ENCODE measurements at regions not wholly inside any gene's neighbourhood (a gene's known extent, or its start where the extent isn't known, plus 50 kb on each side); places are given as distances from the start of the nearest gene placed in this dataset.

DNA sequence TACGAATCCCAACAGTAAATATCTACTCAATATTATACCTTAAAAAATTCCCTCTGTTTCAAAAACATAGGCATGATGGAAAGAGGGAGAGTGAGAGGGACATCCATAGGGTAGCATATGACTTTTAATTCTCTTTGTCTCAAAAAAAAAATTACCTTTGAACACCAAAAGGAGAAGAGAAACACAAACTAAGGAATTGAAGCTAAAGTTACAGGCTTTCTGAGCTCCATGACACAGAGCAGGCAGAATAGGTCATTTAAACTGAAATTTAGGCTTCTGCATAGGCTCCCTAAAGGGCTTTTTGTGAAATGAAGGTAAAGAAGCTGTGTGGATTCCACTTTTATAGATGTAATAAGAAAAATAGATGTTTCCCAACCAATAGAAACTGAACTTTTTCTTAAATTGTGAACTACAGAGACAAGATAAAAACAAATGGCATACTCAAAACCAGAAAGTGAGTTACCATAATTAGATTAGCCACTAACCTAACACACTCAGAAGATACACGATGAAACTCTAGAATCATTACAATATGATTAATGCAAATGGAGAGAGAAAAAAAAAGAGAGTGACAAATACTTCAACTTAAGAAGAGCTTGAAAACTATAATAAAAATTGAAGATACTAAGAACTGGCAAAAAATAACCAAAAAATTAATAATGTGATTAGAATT, 584.6 kb downstream of the GABRG1 start:
- TF ChIP-seq, protein P1, sequence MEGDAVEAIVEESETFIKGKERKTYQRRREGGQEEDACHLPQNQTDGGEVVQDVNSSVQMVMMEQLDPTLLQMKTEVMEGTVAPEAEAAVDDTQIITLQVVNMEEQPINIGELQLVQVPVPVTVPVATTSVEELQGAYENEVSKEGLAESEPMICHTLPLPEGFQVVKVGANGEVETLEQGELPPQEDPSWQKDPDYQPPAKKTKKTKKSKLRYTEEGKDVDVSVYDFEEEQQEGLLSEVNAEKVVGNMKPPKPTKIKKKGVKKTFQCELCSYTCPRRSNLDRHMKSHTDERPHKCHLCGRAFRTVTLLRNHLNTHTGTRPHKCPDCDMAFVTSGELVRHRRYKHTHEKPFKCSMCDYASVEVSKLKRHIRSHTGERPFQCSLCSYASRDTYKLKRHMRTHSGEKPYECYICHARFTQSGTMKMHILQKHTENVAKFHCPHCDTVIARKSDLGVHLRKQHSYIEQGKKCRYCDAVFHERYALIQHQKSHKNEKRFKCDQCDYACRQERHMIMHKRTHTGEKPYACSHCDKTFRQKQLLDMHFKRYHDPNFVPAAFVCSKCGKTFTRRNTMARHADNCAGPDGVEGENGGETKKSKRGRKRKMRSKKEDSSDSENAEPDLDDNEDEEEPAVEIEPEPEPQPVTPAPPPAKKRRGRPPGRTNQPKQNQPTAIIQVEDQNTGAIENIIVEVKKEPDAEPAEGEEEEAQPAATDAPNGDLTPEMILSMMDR (conservative IDR thresholded peaks at IDR 0.05; ENCODE audit: low read depth, low read length): no peak
- H3K4me3 ChIP-seq (ENCODE audit: low read length): no peak overlapping the region
- DNase-seq (ENCODE audit: low read depth): no peak

DNA sequence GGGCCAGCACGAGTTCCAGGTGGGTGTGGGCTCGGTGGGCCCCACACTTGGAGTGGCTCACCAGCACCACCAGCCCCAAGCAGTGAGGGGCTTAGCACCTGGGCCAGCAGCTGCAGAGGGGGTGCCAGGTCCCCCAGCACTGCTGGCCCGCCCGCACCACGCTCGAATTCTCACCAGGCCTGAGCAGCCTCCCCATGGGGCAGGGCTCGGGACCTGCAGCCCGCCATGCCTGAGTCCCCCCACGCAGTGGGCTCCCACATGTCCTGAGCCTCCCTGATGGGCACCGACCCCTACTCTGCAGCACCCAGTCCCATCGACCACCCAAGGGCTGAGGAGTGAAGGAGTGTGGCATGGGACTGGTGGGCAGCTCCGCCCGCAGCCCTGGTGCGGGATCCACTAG, 593.4 kb downstream of the GABRG1 start:
- TF ChIP-seq, protein P1 (conservative IDR thresholded peaks at IDR 0.05; ENCODE audit: low read depth, low read length): no peak
- no peak for DNase-seq (ENCODE audit: low read depth)
- no peak overlapping the region for H3K4me3 ChIP-seq (ENCODE audit: low read length)

DNA sequence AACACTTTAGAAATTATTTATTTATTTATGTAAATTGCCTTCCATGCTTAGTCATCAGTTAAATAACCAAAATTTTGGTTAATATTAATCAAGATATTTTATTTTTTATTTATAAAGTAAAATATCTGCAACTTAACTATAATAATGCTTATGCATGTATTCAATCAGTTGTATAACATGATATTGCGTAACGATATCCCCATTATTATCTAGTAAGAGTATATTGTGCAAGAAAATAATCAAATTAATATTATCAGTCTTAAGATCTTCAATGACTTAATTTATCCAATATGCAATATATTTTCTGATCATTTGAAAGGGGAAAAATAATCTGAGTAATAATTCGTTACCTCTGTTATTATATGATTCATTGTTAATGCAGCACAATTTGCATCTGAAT, 596.7 kb downstream of the GABRG1 start:
- H3K4me3 ChIP-seq (ENCODE audit: low read length): no peak overlapping the region
- TF ChIP-seq, protein P1 (conservative IDR thresholded peaks at IDR 0.05; ENCODE audit: low read depth, low read length): no peak
- DNase-seq (ENCODE audit: low read depth): no peak

DNA sequence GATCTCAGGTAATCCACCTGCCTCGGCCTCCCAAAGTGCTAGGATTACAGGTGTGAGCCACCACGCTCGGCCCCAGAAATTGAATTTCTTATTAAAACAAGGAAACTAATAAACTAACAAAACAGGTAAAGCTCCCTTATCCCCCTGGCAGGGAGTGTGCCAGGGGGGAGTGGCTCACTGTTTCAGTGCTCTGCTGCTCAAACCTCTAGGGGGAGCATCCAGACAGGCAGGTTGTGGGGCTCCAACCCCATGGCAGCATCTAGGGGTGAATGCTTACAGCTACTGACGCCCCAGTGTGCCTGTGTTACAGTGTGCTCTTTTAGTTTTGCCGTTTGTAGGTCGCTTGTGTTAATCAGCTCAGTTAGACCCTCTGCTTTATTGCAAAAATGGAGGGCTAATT, 605.0 kb downstream of the GABRG1 start:
- TF ChIP-seq, protein P1 (conservative IDR thresholded peaks at IDR 0.05; ENCODE audit: low read depth, low read length): peak; percentile 5
- DNase-seq (ENCODE audit: low read depth): no peak
- H3K4me3 ChIP-seq (ENCODE audit: low read length): no peak overlapping the region

DNA sequence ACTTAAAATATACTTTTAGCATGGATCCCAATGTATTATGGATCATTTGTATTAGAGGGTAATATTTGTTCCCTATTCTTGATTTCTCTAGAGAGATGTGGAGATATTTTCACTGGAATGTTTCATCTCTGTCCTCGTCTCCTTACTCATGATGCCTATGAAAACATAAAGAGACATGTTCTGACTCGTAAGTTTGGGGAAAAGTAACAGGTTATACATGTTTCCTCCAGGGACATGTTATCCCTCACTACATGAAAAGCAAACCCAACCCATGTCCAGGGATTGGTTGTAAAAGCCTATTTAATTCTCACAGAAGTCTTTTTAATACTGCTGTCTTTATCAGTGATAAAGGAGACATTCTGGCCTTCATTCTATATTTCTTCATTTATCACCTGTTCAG, 621.4 kb downstream of the GABRG1 start:
- H3K4me3 ChIP-seq (ENCODE audit: low read length): no peak overlapping the region
- DNase-seq (ENCODE audit: low read depth): no peak
- TF ChIP-seq, protein P1 (conservative IDR thresholded peaks at IDR 0.05; ENCODE audit: low read depth, low read length): no peak

DNA sequence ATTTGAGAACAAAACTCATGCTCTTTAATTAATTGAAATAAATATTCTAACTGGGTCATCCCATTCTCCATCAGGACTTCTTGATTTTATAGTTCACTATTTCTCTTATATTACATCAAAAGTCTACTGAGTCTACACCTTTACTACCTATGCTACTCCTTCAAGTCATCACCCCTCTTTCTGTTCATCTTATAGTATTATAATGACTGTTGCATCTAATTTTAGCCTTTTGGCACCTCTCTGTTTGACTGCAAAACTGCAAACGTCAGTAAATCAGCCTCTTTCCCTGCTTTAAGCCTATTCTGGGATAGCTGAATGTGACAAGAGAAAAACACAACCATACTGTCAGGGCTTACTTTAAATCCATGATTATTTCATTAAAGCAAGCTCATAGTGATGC, 639.1 kb downstream of the GABRG1 start:
- H3K4me3 ChIP-seq (ENCODE audit: low read length): no peak overlapping the region
- no peak for DNase-seq (ENCODE audit: low read depth)
- TF ChIP-seq, protein P1 (conservative IDR thresholded peaks at IDR 0.05; ENCODE audit: low read depth, low read length): no peak

DNA sequence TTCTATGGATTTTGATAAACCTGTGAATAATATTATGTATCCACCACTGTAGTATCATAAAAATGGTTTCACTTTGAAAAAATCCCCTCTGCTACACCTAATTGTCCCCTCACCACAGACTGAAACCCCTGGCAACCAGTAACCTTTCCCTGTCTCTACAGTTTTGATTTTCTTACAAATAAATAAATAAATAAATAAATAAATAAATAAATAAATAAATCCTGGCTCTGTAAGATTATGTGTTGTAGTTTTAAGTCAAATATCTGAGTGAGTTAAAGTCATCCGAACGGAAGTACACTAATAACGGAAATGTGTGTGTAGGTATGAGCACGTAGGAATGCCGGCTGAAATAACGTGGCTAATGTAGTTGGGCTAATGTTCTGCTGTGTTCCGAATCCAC, 641.5 kb downstream of the GABRG1 start:
- H3K4me3 ChIP-seq (ENCODE audit: low read length): no peak overlapping the region
- DNase-seq (ENCODE audit: low read depth): no peak
- TF ChIP-seq, protein P1 (conservative IDR thresholded peaks at IDR 0.05; ENCODE audit: low read depth, low read length): no peak
